ENCODE measurements at regions not wholly inside any gene's neighbourhood (a gene's known extent, or its start where the extent isn't known, plus 50 kb on each side); places are given as distances from the start of the nearest gene placed in this dataset.

- BruUV-seq (replicated peaks) = no TSS peak
Observed at GRCh38 chr2:16885027-16885426, 219.4 kb upstream of the CYRIA start.

GRCh38 chr2:16882706-16883105, 217.1 kb upstream of the CYRIA start:
- no peaks in the 10 kb centered on the region for H3K27me3 Mint-ChIP-seq (ENCODE audit: unreplicated experiment)
- CTCF ChIA-PET = no interaction called here
- H3K4me1 Mint-ChIP-seq (ENCODE audit: low read depth, unreplicated experiment) = no peaks in the 10 kb centered on the region
- peaks cover 14% of the 10 kb centered on the region for H3K9me3 Mint-ChIP-seq (ENCODE audit: low read depth, unreplicated experiment)
- H3K36me3 Mint-ChIP-seq (ENCODE audit: insufficient read depth, unreplicated experiment) = no peaks in the 10 kb centered on the region
- BruUV-seq (replicated peaks) = no TSS peak
- H3K27ac Mint-ChIP-seq (ENCODE audit: unreplicated experiment) = no peak overlapping the region
- intact Hi-C loops (cut with micrococcal nuclease; ENCODE audit: unreplicated experiment) = no loop called here
- no peak for TF ChIP-seq CTCF (IDR thresholded peaks at IDR 0.05; ENCODE audit: unreplicated experiment)
- no peak overlapping the region for H3K4me3 Mint-ChIP-seq (ENCODE audit: low read depth, unreplicated experiment)
- DNase-seq = no peak

More at GRCh38 chr2:16885027-16885426, 219.4 kb upstream of the CYRIA start:
- no peak overlapping the region for H3K4me3 Mint-ChIP-seq (ENCODE audit: low read depth, unreplicated experiment)
- CTCF ChIA-PET = no interaction called here
- no peaks in the 10 kb centered on the region for H3K27me3 Mint-ChIP-seq (ENCODE audit: unreplicated experiment)
- no peaks in the 10 kb centered on the region for H3K36me3 Mint-ChIP-seq (ENCODE audit: insufficient read depth, unreplicated experiment)
- intact Hi-C loops (cut with micrococcal nuclease; ENCODE audit: unreplicated experiment) = no loop called here
- H3K27ac Mint-ChIP-seq (ENCODE audit: unreplicated experiment) = no peak overlapping the region
- H3K4me1 Mint-ChIP-seq (ENCODE audit: low read depth, unreplicated experiment) = no peaks in the 10 kb centered on the region
- peaks cover 14% of the 10 kb centered on the region for H3K9me3 Mint-ChIP-seq (ENCODE audit: low read depth, unreplicated experiment)
- TF ChIP-seq CTCF (IDR thresholded peaks at IDR 0.05; ENCODE audit: unreplicated experiment) = no peak
- no peak for DNase-seq

GRCh38 chr2:16881122-16881521, 215.5 kb upstream of the CYRIA start:
- no peak overlapping the region for H3K27ac Mint-ChIP-seq (ENCODE audit: unreplicated experiment)
- intact Hi-C loops (cut with micrococcal nuclease; ENCODE audit: unreplicated experiment) = no loop called here
- H3K36me3 Mint-ChIP-seq (ENCODE audit: insufficient read depth, unreplicated experiment) = no peaks in the 10 kb centered on the region
- TF ChIP-seq CTCF (IDR thresholded peaks at IDR 0.05; ENCODE audit: unreplicated experiment) = no peak
- H3K9me3 Mint-ChIP-seq (ENCODE audit: low read depth, unreplicated experiment) = peaks cover 14% of the 10 kb centered on the region
- CTCF ChIA-PET = no interaction called here
- DNase-seq = no peak
- no TSS peak for BruUV-seq (replicated peaks)
- H3K4me1 Mint-ChIP-seq (ENCODE audit: low read depth, unreplicated experiment) = no peaks in the 10 kb centered on the region
- H3K4me3 Mint-ChIP-seq (ENCODE audit: low read depth, unreplicated experiment) = no peak overlapping the region
- H3K27me3 Mint-ChIP-seq (ENCODE audit: unreplicated experiment) = no peaks in the 10 kb centered on the region

GRCh38 chr2:16871411-16871810, 205.8 kb upstream of the CYRIA start:
- CTCF ChIA-PET = no interaction called here
- intact Hi-C loops (cut with micrococcal nuclease; ENCODE audit: unreplicated experiment) = no loop called here
- H3K4me1 Mint-ChIP-seq (ENCODE audit: low read depth, unreplicated experiment) = no peaks in the 10 kb centered on the region

More at GRCh38 chr2:16871411-16871810, 205.8 kb upstream of the CYRIA start:
- H3K36me3 Mint-ChIP-seq (ENCODE audit: insufficient read depth, unreplicated experiment) = no peaks in the 10 kb centered on the region
- H3K4me3 Mint-ChIP-seq (ENCODE audit: low read depth, unreplicated experiment) = no peak overlapping the region
- no peak for TF ChIP-seq CTCF (IDR thresholded peaks at IDR 0.05; ENCODE audit: unreplicated experiment)
- H3K27ac Mint-ChIP-seq (ENCODE audit: unreplicated experiment) = no peak overlapping the region
- no peak for DNase-seq
- no peaks in the 10 kb centered on the region for H3K27me3 Mint-ChIP-seq (ENCODE audit: unreplicated experiment)
- no TSS peak for BruUV-seq (replicated peaks)
- H3K9me3 Mint-ChIP-seq (ENCODE audit: low read depth, unreplicated experiment) = peaks cover 8% of the 10 kb centered on the region
